Fibroblast of skin of right quadriceps (primary cell): ENCODE measurements at regions not wholly inside any gene's neighbourhood (a gene's known extent, or its start where the extent isn't known, plus 50 kb on each side); places are given as distances from the start of the nearest gene placed in this dataset.
"Not testable (repeated sequence)": the region's sequence is repeated elsewhere in the genome, so short reads cannot be mapped to it uniquely, and the experiment has no call there.

Experiments used
- DNase-seq: peaks from one replicate; pipeline ENCODE4 v3.0.0-alpha.2; 2013

GRCh38 chr2:228782281-228782680 lies 488.8 kb downstream of the PID1 start:
- DNase-seq: no peak

DNA sequence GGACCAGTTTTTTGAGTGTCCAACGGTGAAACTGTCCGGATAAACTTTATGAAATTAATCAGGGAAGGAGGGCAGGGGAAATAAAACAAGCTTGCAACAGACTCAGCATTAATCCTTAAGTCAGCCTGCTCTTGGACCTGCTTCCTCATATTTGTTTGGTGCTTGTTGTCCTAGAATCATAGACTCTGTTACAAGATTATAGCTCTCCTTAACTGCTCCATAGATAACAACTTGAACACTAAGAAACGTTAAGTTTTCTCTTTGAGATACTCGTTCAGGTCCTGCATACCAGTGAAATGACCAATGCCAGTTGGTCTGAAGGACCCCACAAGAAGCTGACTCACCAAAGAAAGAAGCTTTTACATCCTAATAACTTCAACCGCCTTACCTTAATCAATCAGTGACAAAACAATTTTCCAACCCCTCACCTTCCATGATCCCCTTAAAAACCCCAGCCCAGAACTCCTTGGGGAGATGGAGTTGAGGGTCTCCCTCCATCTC lies 493.2 kb downstream of the PID1 start:
- DNase-seq: no peak

GRCh38 chr2:228774548-228774947 lies 496.5 kb downstream of the PID1 start:
- DNase-seq: no peak

DNA sequence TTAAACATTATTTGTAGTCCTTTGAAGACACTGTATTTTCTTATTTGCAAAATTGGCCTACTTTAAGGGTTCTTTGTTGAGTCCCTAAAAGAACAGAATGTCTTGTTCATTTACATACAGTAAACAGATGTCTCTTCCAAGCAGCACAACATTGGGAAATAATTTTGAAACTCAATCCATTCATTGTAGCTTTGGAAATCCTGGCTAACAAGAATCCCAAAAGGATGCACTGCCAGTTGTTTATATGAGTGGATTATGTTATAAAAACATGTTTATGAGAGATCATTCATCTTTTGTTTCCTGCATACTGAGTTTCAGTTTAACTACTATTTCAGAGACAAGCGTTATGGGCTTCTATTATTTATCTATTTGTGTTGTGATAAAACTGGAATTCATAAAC lies 499.3 kb downstream of the PID1 start:
- DNase-seq: no peak

DNA sequence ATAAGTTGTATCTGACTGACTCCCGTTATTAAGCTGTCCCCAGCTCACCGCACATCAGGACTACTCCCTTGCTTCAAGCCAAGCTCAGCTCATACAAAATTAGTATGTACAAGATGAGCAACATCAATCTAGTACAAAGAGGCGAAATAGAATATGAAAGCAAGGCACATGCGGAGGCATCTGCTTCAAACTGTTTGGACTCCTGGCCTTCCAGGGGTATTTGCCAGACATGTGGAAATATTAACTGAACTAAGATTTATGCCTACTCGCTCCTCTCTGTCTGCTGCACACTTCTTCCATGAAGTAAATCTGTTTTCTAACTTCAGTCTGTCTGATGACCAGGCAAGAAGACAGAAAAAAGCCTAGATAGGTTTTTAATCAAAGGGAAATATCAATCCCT lies 499.8 kb downstream of the PID1 start:
- DNase-seq: no peak

GRCh38 chr2:228768818-228769217 lies 502.3 kb downstream of the PID1 start:
- peak; percentile 90 for DNase-seq

DNA sequence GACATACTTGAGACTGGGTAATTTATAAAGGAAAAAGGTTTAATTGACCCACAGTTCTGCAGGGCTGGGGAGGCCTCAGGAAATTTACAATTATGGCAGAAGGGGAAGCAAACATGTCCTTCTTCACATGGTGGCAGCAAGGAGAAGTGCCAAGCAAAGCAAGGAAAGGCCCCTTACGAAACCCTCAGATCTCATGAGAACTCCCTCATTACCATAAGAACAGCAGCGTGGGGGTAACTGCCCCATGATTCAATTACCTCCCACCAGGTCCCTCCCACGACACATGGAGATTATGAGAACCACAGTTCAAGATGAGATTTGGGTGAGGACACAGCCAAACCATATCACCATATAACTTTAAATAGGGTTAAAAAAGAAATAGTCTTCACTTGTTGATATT lies 502.9 kb downstream of the PID1 start:
- not testable (repeated sequence) for DNase-seq

DNA sequence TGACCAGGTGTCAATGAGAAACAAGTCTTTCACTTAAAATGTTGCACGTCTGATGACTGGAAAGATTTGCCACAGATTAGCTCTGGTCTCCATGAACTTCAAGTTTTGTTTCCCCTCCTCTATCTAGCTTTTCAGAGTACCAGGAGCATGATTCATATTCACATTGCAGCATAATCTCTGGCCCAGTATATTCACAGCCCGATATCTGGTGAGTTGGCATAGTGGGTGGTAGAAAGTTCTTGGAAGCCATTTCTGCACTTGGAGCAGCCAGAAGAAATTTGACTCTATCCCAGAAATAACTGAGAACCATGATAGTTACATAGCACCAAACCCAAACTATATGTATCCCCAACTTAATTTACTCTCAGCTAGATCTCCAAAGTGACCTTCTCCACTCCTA lies 503.9 kb downstream of the PID1 start:
- peak; percentile 38 for DNase-seq

- DNase-seq: no peak
Observed at GRCh38 chr2:228763379-228763981, 507.6 kb downstream of the PID1 start.

DNA sequence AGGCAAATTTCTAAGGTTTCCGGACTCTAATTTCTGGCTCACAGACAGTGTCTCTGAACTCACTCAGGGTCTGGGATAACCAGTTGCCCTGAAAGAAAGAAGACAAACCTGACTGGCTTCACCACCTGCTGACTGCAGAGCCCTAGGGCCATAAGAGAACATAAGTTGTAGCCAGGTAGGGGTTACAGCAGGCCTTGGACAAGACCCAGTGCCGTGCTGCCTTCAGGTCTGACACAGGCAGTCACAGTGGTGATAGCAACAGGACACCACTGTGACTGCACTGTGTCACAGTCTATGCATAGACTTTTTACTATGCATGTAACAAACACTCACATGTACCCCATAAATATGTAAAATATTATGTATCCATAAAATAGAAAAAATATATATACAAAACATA lies 508.5 kb downstream of the PID1 start:
- no peak for DNase-seq

GRCh38 chr2:228755661-228756060 lies 515.4 kb downstream of the PID1 start:
- DNase-seq: not testable (repeated sequence)

DNA sequence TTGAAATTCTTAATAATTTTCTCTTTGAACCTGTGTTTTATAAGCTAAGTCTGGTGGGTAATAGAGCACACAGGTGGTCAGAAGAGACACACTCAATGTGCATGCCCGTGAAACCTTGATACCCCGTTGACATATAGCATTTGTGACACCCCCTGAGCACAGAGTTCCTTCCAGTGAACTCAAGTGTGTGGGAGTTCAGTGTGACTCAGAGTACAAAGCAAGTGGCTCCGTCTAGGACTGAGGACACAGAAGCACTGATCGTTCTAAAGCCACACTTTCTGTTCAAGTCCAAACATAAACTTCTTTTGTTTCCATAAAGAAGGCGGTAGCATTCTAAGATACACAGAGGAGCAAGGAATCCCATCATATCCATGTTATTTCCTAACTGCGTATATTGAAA lies 523.6 kb downstream of the PID1 start:
- DNase-seq: no peak

- DNase-seq: no peak
Observed at GRCh38 chr2:228738671-228739380, 532.3 kb downstream of the PID1 start.

DNA sequence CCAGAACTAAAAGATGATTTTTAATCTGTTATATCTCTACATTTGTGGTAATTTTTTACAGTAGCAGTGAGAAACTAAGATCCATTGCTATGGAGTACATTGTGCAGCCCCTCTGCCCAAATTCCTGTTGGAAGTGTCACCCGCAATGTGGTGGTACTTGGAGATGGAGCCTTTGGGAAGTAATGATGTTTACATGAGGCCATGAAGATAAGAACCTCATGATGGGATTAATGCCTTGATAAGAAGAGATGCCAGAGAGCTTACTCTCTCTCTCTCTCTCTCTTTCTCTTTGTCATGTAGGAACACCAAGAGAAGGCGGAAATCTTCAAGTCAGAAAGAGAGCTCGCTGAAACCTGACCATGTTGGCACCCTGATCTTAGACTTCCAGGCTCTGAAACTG lies 535.4 kb downstream of the PID1 start:
- no peak for DNase-seq

DNA sequence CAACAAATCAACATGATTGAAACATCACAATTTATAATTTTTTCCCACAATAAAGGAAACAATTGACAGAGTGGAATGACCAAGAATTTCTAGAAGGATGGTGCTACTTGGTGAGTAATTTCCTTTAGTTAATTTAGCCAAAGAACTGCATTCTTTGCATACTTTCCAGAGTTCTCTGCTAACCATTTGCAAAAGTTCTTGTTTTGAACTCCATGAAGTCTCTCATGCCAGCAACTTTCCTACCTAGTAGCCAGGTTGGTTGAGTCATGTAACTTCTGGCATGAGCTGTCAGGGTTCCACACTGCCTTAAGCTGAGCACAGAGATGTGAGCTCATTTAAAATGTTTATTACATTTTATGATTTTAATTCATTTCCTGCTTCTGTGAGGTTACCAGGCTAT lies 539.6 kb downstream of the PID1 start:
- DNase-seq: peak; percentile 88

- peak; percentile 26 for DNase-seq
Observed at GRCh38 chr2:228728961-228729360, 542.1 kb downstream of the PID1 start.

DNA sequence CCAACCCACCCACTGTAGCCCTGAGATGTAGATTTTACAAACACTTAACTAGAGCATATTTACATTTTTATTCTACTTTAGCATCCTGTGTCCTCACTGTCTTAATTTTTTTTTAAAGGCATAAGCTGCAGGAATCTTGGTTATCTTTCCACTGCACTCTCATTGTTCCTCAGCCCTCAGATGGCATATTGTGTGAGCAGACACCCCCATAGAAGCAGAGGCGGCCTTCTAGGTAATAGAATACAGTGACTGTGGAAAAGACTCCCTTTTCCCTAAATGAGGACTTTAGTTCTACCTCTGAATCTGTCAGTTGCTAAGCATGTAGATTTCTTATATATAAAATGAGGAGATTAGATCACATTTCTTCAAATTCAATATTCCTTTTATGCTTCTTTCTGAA lies 543.5 kb upstream of the SPHKAP start:
- DNase-seq: no peak

DNA sequence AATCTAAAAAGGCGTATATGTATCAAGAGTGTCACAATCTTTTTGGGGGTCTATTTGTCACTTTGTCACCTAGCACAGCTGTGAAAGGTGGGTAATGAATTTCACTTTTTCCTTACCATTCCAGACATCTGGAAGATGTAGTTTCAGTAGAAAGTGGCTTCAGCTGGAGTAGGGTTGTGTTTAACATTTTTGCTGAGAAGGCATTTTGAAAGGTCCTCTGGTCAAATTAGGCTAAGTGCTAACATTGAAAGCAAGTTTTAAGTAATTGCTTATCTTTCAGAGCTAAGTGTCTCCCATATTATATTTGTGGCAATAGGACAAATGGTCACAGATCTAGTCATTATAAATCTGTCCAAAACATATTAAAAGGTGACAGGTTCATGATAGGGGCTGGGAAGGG lies 542.1 kb upstream of the SPHKAP start:
- no peak for DNase-seq

DNA sequence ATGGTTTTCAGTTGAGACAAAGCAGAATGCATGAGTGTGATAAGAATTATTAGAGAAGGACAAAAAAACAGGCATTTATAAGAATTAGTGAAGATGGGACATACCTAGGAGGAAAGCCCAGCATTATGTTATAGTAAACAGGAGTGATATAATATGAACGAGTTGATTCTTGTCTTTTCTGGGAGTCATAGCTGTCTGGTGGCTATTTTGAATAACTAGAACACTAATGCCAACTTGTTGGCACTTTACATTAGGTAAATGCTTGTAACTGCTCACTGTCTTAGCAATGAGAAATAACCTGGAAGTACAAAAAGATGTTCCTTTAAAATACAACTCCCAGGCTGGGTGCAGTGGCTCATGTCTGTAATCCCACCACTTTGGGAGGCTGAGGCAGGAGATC lies 540.8 kb upstream of the SPHKAP start:
- no peak for DNase-seq

- no peak for DNase-seq
Observed at GRCh38 chr2:228720895-228721294, 539.4 kb upstream of the SPHKAP start.

DNA sequence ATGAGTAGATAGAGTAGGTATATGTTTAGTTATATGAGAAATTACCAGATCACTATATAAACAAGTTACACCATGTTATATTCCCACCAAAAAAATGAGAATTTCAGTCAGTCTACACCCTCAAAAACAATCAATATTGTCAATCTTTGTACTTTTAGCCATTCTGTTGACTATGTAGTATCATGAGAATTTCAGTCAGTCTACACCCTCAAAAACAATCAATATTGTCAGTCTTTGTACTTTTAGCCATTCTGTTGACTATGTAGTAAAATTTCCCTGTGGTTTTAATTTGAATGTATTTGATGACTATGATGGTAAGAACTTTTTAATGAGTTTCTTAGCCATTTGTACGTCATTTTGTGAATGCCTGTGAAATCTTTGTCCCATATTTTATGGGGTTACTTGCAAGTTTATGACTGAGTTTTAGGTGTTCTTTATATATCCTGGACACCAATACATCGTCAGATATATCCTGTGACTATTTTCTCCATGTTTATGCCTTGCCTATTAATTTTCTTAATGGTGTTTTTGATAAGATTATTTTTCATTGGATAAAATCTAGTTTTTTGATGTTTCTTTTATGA lies 528.4 kb upstream of the SPHKAP start:
- DNase-seq: no peak

- DNase-seq: no peak
Observed at GRCh38 chr2:228707846-228708245, 526.4 kb upstream of the SPHKAP start.

- no peak for DNase-seq
Observed at GRCh38 chr2:228705318-228705717, 523.8 kb upstream of the SPHKAP start.

- DNase-seq: no peak
Observed at GRCh38 chr2:228703152-228703551, 521.7 kb upstream of the SPHKAP start.
